ENCODE measurements at regions not wholly inside any gene's neighbourhood (a gene's known extent, or its start where the extent isn't known, plus 50 kb on each side); places are given as distances from the start of the nearest gene placed in this dataset.

- no peak for TF ChIP-seq ZNF362 (tag by site-specific recombination; IDR thresholded peaks at IDR 0.05)
Observed at GRCh38 chr2:64866797-64867196, 122.4 kb upstream of the SLC1A4 start (continued).

GRCh38 chr2:64867253-64867996 is 121.8 kb upstream of the SLC1A4 start:
- Histone ChIP-seq H3K4me1 (ENCODE audit: control insufficient read depth, insufficient read depth, low read length) (peaks cover 4% of the 10 kb centered on the region; the same call in 1 of the 2 replicates), H3K27ac (ENCODE audit: extremely low read depth, low read depth, low read length) (no peak overlapping the region), H3K9me3 (ENCODE audit: control insufficient read depth, insufficient read depth, low read depth, low read length) (no peaks in the 10 kb centered on the region), H3K4me3 (ENCODE audit: low read depth, low read length) (no peak overlapping the region), H3K36me3 (ENCODE audit: control insufficient read depth in 2 of 2, insufficient read depth in 1 of 2, low read length in 2 of 2) (no peaks in the 10 kb centered on the region)
- CTCF ChIA-PET: interaction anchor here (0.5 to 3.7 kb wide), 22 partner anchors 8 to 811 kb away, joined by 3 to 25 read pairs (median 4); no protein-coding TSS in a partner anchor
- POLR2A ChIA-PET: interaction anchor here (0.9 to 1.8 kb wide), 4 partner anchors 213 to 844 kb away, joined by 3 to 11 read pairs (median 4); partner anchors contain the start of genes AFTPH and SERTAD2
- no peak for TF ChIP-seq GLIS1 (tag by site-specific recombination; IDR thresholded peaks at IDR 0.05)
- no peak for TF ChIP-seq ZNF660 (tag by site-specific recombination; IDR thresholded peaks at IDR 0.05)
- TF ChIP-seq ZBTB6 (tag by site-specific recombination; IDR thresholded peaks at IDR 0.05): no peak
- TF ChIP-seq ZNF580 (tag by site-specific recombination; IDR thresholded peaks at IDR 0.05): no peak
- TF ChIP-seq ZSCAN18 (tag by site-specific recombination; IDR thresholded peaks at IDR 0.05): no peak
- peak; percentile 38; the same call in 1 of the 2 replicates for TF ChIP-seq HIC1 (tag by site-specific recombination; IDR thresholded peaks at IDR 0.05)

GRCh38 chr2:64869126-64869525 is 120.1 kb upstream of the SLC1A4 start:
- ChIA-PET POLR2A (no interaction called here), CTCF (interaction anchor here (0.5 to 3.7 kb wide), 6 partner anchors 55 to 282 kb away, joined by 3 to 25 read pairs (median 4); no protein-coding TSS in a partner anchor)
- H3K4me3 ChIP-seq (ENCODE audit: low read depth, low read length): no peak overlapping the region
- H3K36me3 ChIP-seq (ENCODE audit: control insufficient read depth in 2 of 2, insufficient read depth in 1 of 2, low read length in 2 of 2): no peaks in the 10 kb centered on the region
- H3K9me3 ChIP-seq (ENCODE audit: control insufficient read depth, insufficient read depth, low read depth, low read length): no peaks in the 10 kb centered on the region
- H3K27ac ChIP-seq (ENCODE audit: extremely low read depth, low read depth, low read length): no peak overlapping the region
- peaks cover 4% of the 10 kb centered on the region; the same call in 1 of the 2 replicates for H3K4me1 ChIP-seq (ENCODE audit: control insufficient read depth, insufficient read depth, low read length)
- TF ChIP-seq ZFHX2 (tag by site-specific recombination; conservative IDR thresholded peaks at IDR 0.05) (peak; percentile 63; the same call in 1 of the 2 replicates), ZNF146 (tag by site-specific recombination; IDR thresholded peaks at IDR 0.05) (no peak), ZBTB26 (tag by site-specific recombination; optimal IDR thresholded peaks at IDR 0.05) (no peak), PATZ1 (tag by site-specific recombination; IDR thresholded peaks at IDR 0.05) (no peak), WT1 (tag by site-specific recombination; IDR thresholded peaks at IDR 0.05) (no peak), ZNF48 (tag by site-specific recombination; IDR thresholded peaks at IDR 0.05) (no peak), FEZF1 (tag by site-specific recombination; IDR thresholded peaks at IDR 0.05) (no peak), ZNF26 (tag by site-specific recombination; IDR thresholded peaks at IDR 0.05) (no peak), ZNF76 (tag by site-specific recombination; IDR thresholded peaks at IDR 0.05; ENCODE audit: borderline replicate concordance, low read depth) (no peak), EGR2 (tag by site-specific recombination; IDR thresholded peaks at IDR 0.05; ENCODE audit: low read depth) (peak; percentile 73), ZNF19 (tag by site-specific recombination; IDR thresholded peaks at IDR 0.05; ENCODE audit: low read depth) (no peak), ZBTB20 (tag by site-specific recombination; IDR thresholded peaks at IDR 0.05) (0 out of 2 replicates have a peak, but pooled peaks have one; percentile 34), ZNF423 (tag by site-specific recombination; IDR thresholded peaks at IDR 0.05) (no peak)

Measured in HEK293 (cell line).